SKM-1 treated with dmso at 0.1 percent for 144 hours (cell line): ENCODE measurements at regions not wholly inside any gene's neighbourhood (a gene's known extent, or its start where the extent isn't known, plus 50 kb on each side); places are given as distances from the start of the nearest gene placed in this dataset.
"Not testable (repeated sequence)": the region's sequence is repeated elsewhere in the genome, so short reads cannot be mapped to it uniquely, and the experiment has no call there.

Source experiments
- DNase-seq: peaks from one replicate; lab custom pipeline; 2025; ENCODE audit not compliant: unreplicated experiment; lab: John Stamatoyannopoulos, UW

GRCh38 chr21:16211339-16212303 lies 481.8 kb downstream of the USP25 start:
- DNase-seq, result no peak

GRCh38 chr21:16213518-16213917 lies 483.7 kb downstream of the USP25 start:
- DNase-seq, result no peak

GRCh38 chr21:16215193-16215592 lies 485.4 kb downstream of the USP25 start:
- DNase-seq, result no peak

- DNase-seq, result no peak
These were observed 485.9 kb downstream of the USP25 start for GRCh38 chr21:16215663-16216183.

- no peak for DNase-seq
These were observed 486.6 kb downstream of the USP25 start for GRCh38 chr21:16216288-16216962.

GRCh38 chr21:16218682-16219343 lies 489.0 kb downstream of the USP25 start:
- no peak for DNase-seq

- not testable (repeated sequence) for DNase-seq
These were observed 495.0 kb downstream of the USP25 start for GRCh38 chr21:16224756-16225155.

- DNase-seq, result no peak
These were observed 510.0 kb downstream of the USP25 start for GRCh38 chr21:16239659-16240265.

- no peak for DNase-seq
These were observed 511.2 kb downstream of the USP25 start for GRCh38 chr21:16241016-16241415.

GRCh38 chr21:16241479-16241963 lies 511.7 kb downstream of the USP25 start:
- DNase-seq, result no peak

- DNase-seq, result no peak
These were observed 513.6 kb downstream of the USP25 start for GRCh38 chr21:16243396-16243795.

- DNase-seq, result no peak
These were observed 518.9 kb downstream of the USP25 start for GRCh38 chr21:16248705-16249104.

- no peak for DNase-seq
These were observed 520.5 kb downstream of the USP25 start for GRCh38 chr21:16250273-16250672.

- no peak for DNase-seq
These were observed 529.2 kb downstream of the USP25 start for GRCh38 chr21:16258844-16259611.

- no peak for DNase-seq
These were observed 532.3 kb downstream of the USP25 start for GRCh38 chr21:16262091-16262490.

GRCh38 chr21:16264319-16264718 lies 534.5 kb downstream of the USP25 start:
- DNase-seq, result no peak

GRCh38 chr21:16269476-16269875 lies 539.7 kb downstream of the USP25 start:
- no peak for DNase-seq

GRCh38 chr21:16279731-16280581 lies 550.2 kb downstream of the USP25 start:
- no peak for DNase-seq

- no peak for DNase-seq
These were observed 550.9 kb downstream of the USP25 start for GRCh38 chr21:16280686-16281091.
